Caki2 (cell line): ENCODE measurements at regions not wholly inside any gene's neighbourhood (a gene's known extent, or its start where the extent isn't known, plus 50 kb on each side); places are given as distances from the start of the nearest gene placed in this dataset.
A peak's percentile ranks its signal among the peaks of the same experiment; 100 is the strongest.

Experiments
- DNase-seq: peaks from one replicate; pipeline ENCODE4 v3.0.0-alpha.2; 2015; ENCODE audit warnings: low read depth
- in situ Hi-C: cut with HindIII; loops from 2 replicates; pipeline ENCODE4 v1.10.0; 2016; ENCODE audit warnings: low sequenced_read_pairs, low pct_unique_long_range_greater_than_20kb, mixed read lengths

DNA sequence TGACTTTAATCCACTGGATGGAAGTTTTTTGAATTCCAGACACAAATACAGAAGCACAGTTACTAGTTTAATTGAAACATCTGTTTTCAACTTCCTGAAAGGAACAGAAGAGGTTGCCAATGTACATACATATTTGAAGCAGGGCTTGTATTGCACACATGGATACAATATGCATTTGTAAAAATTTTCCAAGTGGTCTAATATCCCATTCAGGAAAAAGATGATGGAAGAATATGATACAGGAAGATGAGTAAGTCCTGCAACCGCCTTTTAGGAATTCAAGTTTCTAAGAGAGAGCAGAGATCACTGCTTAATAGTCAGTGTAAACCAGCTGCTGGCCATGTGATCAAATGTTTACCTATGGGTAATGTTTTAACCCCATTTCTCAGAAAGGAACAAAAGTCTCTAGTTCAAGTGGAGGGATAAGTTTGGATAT, 265.4 kb downstream of the TRIB2 start:
- no peak for DNase-seq
- in situ Hi-C loops, result no loop called here

DNA sequence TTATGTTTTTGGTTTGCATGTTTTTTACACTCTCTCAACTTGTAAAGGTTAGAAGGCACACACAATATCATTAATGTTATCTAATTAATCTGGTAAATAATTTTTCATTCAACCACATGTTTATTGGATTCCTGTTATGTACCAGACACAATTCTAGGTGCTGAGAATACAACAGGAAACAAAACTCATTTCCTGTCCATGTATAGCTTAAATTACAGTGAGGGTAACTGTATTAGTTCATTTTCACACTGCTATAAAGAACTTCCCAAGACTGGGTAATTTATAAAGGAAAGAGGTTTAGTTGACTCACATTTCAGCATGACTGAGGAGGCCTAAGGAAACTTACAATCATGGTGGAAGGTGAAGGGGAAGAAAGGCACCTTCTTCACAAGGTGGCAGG, 270.5 kb downstream of the TRIB2 start:
- in situ Hi-C loops, result no loop called here
- DNase-seq, result no peak

DNA sequence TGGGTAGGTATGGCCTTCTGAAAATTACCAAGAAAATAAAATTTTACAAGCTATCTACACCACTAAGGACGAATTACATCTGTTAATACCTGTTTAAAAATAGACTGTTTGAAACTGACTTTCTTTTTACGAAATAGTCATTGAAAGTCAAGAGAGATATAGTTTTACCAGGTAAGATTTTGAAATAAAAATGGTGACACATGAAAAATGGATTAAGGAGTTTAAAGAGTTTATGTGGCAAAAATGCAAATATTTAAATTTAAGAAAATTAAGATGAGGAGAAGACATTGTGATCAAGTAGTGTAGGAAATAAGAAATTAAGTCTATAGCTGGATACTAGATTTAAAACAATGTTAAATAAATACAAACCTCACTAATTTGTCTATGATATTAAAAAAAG, 271.5 kb downstream of the TRIB2 start:
- no peak for DNase-seq
- in situ Hi-C loops, result no loop called here

DNA sequence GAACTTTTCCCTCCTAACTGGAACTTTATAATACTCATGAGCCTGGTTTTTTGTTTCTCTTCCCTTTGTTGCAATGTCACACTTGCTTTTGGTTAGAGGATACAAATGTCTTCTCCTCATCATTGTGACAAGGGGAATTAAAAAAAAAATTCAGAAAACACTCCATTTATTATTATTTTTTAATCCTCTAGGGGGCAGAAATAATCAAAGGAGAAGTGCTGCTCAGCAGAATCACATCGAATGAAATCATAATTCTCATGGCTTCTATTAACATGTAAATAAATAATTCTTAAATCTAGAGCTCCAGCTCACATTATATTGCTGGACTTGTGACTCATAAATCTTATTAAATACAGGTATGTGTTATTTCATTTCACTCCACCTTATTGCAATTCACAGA, 273.8 kb downstream of the TRIB2 start:
- in situ Hi-C loops, result no loop called here
- no peak for DNase-seq

DNA sequence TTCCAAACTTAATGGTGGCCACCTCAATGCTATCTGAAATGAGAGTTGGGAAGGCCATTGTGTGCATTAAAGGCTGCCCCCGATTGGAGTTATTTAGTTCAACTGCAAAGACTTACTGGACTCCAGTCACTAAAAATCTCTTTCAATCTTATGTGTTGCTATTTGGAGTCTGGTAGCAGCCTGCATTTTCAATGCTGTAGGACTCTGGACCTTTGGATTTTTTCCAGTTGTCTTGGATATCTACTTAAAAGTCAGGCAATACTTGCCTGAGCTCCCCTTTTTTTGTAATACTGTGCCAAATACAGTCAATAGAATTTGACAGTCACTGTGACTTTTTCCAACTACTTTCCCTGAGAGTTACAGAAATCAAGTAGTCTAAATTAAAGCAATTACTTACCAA, 281.9 kb downstream of the TRIB2 start:
- in situ Hi-C loops, result no loop called here
- DNase-seq, result no peak

DNA sequence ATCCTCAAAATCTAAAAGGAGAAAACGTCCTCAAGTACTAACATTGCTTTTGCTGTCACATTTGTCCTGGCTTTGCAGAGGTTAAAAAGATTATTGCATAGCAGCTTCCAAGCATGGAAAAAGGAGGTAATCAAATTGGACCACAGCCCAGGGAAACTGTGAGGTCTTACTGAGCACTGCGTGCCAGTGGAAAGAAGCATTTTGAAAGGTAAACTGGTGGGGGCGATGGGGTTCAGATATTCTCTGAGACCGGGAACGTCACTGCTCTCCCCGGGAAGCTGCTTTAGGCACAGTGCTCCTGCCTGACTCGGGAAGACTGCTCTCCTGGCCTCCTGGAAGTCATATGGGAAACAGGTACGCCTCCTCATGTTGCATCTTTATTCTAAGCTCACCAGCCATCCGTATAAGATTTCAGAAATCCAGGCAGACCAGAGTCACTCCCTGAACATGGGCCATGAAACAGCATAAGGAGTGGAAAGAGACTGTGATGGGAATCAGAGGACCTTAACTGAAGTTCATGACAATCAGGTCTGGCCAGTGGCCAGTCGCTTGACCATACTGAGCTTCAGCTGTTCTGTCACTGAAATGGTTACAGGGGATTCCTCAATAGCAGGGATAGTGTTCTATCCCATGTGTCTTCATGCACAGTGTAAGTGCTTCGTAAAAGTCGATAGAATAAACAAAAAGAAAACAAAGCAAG, 284.1 kb downstream of the TRIB2 start:
- DNase-seq, result no peak
- in situ Hi-C loops, result no loop called here

DNA sequence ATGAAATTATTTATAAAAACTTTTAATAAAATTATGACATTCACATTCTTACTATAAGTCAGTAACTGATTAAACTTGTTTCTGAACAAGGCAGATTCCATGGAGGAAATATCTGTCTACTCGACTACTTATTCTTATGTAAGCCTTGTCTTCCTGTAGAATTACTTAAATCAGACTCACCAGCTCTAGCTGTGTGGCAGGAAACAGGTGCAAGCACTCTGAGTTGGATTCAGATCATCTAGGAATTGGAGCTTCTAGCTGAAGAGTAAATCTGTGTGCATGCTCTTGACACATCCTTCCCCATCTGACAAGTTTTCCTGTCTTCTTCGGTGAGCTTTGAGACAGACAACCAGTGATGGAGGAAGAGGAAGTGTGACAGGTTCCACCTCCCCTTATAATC, 284.7 kb downstream of the TRIB2 start:
- in situ Hi-C loops, result no loop called here
- DNase-seq, result no peak

DNA sequence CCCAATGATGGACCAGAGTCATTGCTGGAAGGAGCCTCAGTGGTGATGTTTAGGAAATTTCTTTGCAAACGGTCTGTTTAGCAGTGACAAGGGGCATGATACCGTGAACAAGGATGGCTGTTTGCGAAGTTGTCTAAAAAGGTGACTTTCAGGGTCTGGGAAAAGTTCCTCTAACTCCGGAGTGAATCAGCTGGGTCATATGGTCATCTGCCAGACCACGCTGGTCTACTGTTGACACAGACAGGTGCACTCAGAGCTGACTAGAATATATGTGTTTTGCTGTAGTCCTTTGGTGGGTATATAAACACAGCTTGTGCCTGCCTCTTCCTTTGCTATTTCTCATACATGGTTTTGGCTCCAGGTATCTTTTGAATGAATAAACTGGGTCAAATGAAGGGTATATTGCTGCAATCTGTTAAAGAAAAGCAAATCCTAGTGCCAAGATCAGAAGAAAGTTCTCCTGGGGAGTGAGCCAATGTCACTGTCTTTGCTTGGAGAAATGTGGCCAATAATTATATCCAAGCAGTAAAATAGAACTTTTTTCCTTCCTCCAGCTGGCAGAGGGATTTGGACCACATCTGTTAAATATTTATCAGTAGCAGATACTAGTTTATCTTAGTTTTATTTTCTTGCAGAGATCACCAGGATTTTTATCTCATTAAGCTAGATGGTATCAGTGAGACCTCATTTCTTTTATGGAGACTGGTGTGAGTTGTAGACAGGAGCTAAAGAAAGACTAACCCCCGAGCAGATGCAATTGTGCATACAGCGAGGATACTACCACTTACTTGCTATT, 286.0 kb downstream of the TRIB2 start:
- DNase-seq, result no peak
- in situ Hi-C loops, result no loop called here

DNA sequence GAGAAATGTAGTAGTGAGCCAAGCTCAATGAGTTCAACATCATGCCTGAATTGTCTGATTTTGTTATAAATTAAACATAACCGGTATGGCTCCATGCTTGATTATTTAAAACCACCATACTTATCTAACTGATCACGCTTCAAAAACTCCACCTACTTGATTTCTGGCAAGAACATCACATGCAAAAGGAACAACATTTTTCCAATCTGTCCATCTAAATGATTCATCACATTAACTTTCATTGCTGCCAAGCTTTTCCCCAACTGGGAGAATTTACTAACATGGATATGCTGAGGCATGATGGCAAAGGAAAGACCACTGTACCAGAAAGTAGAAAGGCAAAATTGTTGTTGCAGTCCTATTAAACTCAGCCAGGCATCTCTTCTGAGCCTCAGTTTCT, 286.8 kb downstream of the TRIB2 start:
- no peak for DNase-seq
- in situ Hi-C loops, result no loop called here

DNA sequence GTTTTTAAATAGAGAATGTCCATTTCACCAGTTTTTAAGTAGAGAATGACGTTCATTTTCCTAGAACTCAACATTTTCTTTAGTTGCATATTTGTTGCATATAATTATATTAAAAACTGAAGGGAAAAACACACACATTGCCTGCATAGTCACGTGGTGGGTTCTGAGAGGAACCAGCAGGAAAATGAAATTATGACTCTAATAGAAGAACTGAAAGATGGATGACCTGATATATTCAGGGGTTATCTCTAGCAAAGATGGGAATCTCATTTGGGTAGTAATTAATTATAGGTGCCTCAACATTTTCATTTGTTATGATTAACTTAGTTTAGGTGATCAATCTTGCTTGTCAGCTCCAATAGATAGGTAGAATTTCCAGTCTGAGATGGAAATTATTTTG, 288.3 kb downstream of the TRIB2 start:
- in situ Hi-C loops, result no loop called here
- DNase-seq, result no peak

DNA sequence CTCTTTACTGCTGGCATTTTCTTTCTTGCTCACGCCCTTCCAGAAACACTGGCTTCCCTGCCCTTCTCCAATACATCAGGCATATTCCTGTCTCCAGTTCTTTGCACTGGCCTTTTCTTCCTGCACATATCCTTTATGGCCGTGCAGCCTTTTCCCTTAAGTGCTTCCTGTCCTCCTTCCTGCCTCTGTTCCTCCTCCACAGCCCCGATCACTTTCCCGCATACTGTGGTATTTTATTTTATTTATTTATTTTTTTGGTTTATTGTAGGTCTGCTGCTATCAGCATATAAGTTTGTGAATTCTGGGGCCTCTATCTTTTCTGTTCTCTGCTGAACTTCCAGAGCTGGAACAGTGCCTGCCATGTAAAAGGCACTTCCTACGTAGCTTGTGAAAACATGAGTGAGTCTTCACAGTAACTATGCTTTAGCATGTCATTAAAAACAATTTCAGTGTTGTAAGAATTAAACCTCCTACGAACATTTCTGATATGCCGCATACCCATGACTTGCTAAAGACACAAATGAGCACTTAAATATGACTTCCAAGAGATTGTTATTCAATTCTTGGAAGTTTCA, 289.1 kb downstream of the TRIB2 start:
- DNase-seq, result no peak
- in situ Hi-C loops, result no loop called here

DNA sequence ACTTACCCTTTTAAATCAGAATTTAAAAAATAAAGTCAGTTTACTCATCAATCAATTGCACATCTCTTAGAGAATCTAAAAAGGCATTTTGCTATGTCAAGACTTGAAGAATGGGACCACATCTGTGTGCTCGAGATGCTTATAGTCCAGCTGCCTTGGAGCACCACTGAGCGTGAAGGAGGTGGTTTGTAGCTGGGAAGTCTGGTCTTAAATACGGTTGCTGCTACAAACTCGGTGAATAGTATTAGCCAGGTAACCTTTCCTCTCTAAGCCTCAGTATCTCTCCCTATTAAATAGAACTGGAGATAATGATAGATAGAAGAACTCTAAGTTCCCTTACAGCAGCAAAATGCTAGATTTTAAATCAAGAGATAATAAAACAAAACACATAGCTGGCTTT, 289.7 kb downstream of the TRIB2 start:
- in situ Hi-C loops, result no loop called here
- no peak for DNase-seq

DNA sequence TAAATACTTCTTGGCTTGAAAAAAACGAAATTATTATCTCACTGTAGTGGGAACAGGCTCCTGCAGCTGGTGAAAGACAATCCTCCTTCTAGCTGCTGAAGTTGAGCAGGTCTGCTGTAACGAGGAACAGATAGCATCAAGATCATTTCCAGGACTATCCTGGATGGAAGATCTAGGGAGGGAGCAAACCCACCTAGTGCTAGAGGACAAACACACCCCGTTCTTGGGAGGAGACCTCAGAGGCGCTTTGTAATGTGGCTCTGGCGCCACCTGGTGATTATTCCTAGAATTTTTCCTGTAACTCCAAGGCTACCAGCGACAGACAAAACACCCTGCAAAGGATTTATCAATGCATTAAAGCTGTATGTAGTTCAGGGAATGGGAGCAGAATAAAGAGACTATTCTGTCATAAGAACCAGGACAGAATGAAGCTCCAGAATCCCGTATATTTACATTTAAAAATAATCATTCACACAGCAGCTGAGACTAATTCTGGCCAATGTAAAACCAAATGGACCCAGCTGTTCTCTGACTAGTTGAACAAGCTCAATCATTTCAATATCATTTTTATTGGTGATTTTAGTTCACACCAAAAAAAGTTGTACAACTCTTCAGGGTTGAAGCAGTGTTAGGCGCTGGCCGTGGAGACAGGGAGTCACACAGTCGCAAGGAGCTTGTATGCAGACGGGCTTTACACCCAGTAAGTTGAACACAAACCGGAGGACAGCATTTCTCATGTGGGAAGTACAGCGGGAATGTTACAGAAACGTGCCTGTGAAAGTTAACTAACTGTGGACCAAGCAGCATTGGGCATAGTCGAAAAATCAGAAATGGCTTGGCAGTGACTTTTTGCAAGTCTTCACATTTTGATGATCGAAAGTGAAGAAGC, 290.3 kb downstream of the TRIB2 start:
- DNase-seq, result peak; percentile 44
- in situ Hi-C loops, result no loop called here

DNA sequence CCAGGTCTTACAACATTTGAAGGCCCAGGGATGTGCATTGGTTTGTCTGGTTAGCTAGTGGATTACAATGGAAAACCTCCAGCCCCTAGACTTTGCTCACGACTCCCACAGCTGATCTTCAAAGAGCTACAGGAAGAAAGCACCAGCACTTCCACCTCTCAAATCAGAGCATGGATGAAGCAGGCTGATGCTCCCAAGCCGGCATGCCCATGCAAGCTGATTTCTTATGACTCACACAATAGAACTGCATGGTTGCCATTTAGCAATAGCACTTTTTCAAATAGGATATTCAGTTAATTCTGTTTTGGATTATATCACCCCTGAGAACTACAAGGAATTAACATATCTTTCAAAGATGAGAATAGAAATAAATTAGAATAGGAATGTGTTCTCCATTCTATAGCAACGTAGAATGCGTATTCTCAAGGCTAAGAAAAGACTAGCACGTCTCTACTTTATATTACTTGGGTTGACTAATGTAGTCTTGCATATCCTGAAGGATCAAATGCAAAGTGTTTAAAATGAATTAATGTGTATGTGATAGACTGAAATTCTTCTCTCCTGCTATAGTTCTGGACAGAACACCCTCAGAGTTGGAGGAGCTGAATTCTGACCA, 292.4 kb downstream of the TRIB2 start:
- in situ Hi-C loops, result no loop called here

DNA sequence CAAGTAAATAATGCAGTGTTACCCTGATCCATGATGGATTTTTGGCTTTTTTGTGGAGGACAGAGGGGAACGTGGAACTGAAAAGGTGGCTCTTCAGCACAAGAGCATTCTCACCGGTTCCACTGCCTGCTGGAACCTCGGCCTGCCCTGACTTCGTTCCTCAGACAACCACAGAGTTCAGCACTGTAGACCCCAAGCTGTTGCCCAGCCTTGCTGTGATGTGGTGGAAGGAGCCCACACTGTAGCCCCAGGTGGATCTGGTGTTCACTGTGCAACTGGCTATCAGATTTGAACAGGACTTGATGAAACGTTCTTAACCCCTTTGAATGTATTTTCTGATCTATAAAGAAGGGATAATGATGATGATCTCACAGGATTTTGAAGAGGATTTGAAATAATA, 293.5 kb downstream of the TRIB2 start:
- no peak for DNase-seq
- in situ Hi-C loops, result no loop called here

More for the DNA sequence above, 292.4 kb downstream of the TRIB2 start:
- DNase-seq, result no peak

DNA sequence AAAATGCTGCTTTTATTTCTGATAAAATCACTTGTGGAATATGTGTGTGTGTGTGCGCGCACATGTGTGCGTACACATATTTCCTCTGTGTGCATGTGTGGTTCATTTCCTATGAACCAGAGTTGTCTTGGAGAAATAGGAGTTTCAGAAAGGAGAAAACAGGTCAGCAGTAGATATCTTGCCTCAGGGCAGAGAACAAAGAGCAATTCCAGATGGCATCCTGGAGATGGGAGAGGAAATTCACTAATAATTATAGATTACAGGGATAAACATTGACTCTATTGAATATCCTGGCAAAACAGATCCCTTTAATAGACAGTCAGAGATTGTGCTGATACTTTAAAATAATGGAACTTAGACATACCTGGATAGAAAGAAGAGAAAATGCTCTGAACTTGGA, 298.0 kb downstream of the TRIB2 start:
- in situ Hi-C loops, result no loop called here
- no peak for DNase-seq

DNA sequence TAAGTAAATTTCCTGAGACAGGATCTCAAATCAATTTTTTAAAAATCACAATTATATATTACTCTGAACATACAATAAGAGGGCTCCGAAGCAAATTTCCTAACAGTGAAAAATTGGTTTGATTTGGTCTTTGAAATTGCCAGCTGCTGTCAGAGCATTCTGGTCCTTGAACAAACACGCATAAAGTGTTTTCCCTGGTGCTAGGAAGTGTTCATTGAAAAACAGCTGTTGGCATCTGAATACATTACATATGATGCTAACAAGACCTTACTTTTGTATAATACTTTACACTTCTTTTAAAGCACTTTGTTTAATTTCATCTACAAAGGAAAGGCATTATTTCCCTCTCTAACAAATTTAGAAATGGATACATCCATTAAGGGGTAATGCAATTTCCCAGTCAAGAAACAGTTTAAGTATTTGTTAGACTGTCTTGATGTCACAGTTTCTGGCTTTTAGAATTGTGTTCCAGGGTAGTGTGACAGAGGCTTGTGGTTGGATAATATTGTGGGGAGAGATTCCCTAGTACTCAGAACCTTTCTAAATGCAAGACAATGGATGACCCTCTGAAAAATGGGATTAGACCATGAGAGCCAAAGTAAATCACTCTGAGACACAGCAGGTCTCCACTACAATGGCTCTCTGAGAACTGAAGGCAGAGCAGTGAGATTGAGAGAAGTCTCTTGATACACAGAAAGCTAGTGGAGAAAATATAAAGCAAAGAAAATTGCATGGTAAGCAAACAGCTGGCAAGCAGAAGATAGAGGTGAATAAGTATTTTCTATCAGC, 299.0 kb downstream of the TRIB2 start:
- DNase-seq, result no peak
- in situ Hi-C loops, result no loop called here

DNA sequence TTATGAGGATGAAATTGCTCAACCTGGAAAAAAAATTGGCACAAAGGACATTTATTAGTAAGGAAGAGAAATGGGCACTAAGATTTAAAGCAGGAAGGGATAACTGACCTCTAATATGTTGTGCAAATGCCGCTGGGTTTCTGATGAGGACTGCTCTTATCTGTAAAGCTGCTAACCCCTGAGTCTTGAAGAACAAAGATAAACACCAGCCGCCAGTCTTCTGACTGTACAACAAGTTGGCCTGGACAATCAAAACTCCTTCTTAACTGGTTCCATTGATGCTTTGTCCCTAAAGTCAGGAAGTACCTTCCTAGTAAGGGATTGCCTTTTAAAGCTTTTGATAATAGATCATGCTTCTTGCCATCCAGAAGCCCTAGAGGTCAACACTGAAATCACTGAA, 301.8 kb downstream of the TRIB2 start:
- no peak for DNase-seq
- in situ Hi-C loops, result no loop called here
